HL-60 (cell line): ENCODE measurements at regions not wholly inside any gene's neighbourhood (a gene's known extent, or its start where the extent isn't known, plus 50 kb on each side); places are given as distances from the start of the nearest gene placed in this dataset.
A peak's percentile ranks its signal among the peaks of the same experiment; 100 is the strongest.

Source experiments
- DNase-seq, 2 experiments: peaks; one replicate each; pipeline ENCODE4 v3.0.0-alpha.2; 2010 to 2020; ENCODE audit warnings: low read depth in 1 of 2, low spot score in 1 of 2
- H3K27ac ChIP-seq: fragments of 250-450 bp; sonication (Bioruptor Pico); replicated peaks from 2 replicates; pipeline ENCODE4 v1.5.1; 2020; ENCODE audit warnings: mild to moderate bottlenecking, moderate library complexity
- H3K27me3 ChIP-seq: fragments of 250-450 bp; sonication (Bioruptor Pico); 2 replicates; pipeline ENCODE4 v1.5.1; 2021; ENCODE audit warnings: mild to moderate bottlenecking, moderate library complexity; ENCODE audit not compliant: insufficient read depth, poor library complexity, severe bottlenecking
- H3K4me3 ChIP-seq: replicated peaks from 2 replicates; pipeline ENCODE4 v1.5.1; 2011; ENCODE audit warnings: mild to moderate bottlenecking, control low read depth, low read length; ENCODE audit not compliant: insufficient read depth
- GABPA ChIP-seq: IDR thresholded peaks from 2 replicates; pipeline ENCODE4 v1.6.1; 2012; ENCODE audit warnings: low read depth
- POLR2AphosphoS5 ChIP-seq: IDR thresholded peaks from 2 replicates; pipeline ENCODE4 v1.6.1; 2012; ENCODE audit warnings: low read depth
- REST ChIP-seq: IDR thresholded peaks from 2 replicates; pipeline ENCODE4 v1.6.1; 2012; ENCODE audit warnings: low read depth; ENCODE audit not compliant: insufficient replicate concordance
- SPI1 ChIP-seq: IDR thresholded peaks from 2 replicates; pipeline ENCODE4 v1.6.1; 2012; ENCODE audit warnings: low read depth, mild to moderate bottlenecking, borderline replicate concordance
- TF ChIP-seq, protein P1 (sequence below): IDR thresholded peaks from one replicate; pipeline ENCODE4 v1.5.1; 2011; ENCODE audit warnings: low read length, control low read depth, inconsistent platforms; ENCODE audit not compliant: insufficient read depth

- H3K27me3 ChIP-seq: peaks cover 56% of the 10 kb centered on the region
- no peak for DNase-seq
- H3K4me3 ChIP-seq: no peak overlapping the region
- no peak overlapping the region for H3K27ac ChIP-seq
- TF ChIP-seq SPI1 (no peak), REST (no peak)
- TF ChIP-seq, protein P1, sequence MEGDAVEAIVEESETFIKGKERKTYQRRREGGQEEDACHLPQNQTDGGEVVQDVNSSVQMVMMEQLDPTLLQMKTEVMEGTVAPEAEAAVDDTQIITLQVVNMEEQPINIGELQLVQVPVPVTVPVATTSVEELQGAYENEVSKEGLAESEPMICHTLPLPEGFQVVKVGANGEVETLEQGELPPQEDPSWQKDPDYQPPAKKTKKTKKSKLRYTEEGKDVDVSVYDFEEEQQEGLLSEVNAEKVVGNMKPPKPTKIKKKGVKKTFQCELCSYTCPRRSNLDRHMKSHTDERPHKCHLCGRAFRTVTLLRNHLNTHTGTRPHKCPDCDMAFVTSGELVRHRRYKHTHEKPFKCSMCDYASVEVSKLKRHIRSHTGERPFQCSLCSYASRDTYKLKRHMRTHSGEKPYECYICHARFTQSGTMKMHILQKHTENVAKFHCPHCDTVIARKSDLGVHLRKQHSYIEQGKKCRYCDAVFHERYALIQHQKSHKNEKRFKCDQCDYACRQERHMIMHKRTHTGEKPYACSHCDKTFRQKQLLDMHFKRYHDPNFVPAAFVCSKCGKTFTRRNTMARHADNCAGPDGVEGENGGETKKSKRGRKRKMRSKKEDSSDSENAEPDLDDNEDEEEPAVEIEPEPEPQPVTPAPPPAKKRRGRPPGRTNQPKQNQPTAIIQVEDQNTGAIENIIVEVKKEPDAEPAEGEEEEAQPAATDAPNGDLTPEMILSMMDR: no peak
Measured at GRCh38 chr19:30225676-30226463, 146.3 kb upstream of the ZNF536 start.

DNA sequence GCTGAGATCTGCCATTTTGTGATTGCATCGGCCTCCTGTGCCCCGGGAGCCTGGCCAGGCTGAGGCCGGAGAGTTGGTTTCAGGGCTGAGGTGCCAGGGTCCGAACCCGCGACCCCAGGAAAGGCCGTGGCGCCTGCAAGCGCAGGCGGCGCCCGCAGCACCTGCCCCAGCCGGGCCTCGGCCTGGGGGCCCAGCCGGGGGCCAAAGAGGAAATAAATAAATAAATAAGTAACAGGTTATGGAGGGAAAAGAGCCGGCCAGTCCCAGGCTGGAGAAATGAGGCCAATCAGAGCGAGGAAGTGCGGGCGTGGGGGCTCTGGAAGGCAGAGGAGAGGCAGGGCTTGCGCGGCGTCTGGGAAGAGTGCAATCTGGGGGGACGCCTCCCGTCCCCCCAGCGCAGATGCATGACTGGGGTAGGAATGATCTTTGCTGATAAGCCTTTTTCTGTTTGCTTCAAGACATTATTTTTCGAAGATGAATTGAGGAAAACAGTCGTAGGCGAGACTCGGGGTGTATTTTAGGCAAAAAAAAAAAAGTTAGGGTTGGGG lies 145.6 kb upstream of the ZNF536 start:
- Histone ChIP-seq H3K27me3 (peaks cover 57% of the 10 kb centered on the region), H3K27ac (no peak overlapping the region), H3K4me3 (no peak overlapping the region)
- DNase-seq: no peak
- TF ChIP-seq SPI1: no peak
- TF ChIP-seq POLR2AphosphoS5: no peak
- TF ChIP-seq GABPA: no peak

- DNase-seq: no peak
- Histone ChIP-seq H3K4me3 (peak overlapping the region; percentile 32), H3K27ac (no peak overlapping the region), H3K27me3 (peaks cover 57% of the 10 kb centered on the region)
- no peak for TF ChIP-seq SPI1
- TF ChIP-seq POLR2AphosphoS5: no peak
- TF ChIP-seq, protein P1: no peak
- no peak for TF ChIP-seq REST
- TF ChIP-seq GABPA: no peak
Measured at GRCh38 chr19:30227012-30227621, 145.1 kb upstream of the ZNF536 start.

DNA sequence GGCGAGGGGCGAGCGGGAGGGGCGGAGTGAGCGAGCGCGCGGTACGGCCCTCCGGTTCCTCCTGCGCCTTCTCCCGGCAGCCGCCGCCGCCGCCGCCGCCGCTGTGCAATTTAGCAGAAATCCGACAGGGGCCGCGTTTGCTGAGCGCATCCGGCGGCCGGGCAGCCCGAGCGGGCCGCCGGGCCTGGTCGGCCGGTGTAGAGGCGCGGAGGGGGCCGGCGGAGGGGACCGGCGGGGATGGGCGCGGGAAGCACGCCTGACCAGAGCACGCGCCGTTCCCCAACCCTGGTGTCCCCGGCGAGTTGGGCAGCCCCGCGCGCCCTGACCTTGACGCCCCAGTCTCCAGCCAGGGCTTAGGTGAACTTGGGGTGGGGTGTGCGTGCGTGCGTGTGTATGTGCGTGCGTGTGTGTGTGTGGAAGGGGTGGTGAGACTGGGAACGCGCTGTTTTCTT lies 144.5 kb upstream of the ZNF536 start:
- peak overlapping the region; percentile 32 for H3K4me3 ChIP-seq
- DNase-seq: peak in 1 of 2 experiments; percentile 49
- no peak overlapping the region for H3K27ac ChIP-seq
- peaks cover 55% of the 10 kb centered on the region for H3K27me3 ChIP-seq
- TF ChIP-seq SPI1: no peak
- no peak for TF ChIP-seq POLR2AphosphoS5
- TF ChIP-seq, protein P1: no peak
- no peak for TF ChIP-seq GABPA
- TF ChIP-seq REST: no peak
